22Rv1 (cell line): ENCODE measurements at regions not wholly inside any gene's neighbourhood (a gene's known extent, or its start where the extent isn't known, plus 50 kb on each side); places are given as distances from the start of the nearest gene placed in this dataset.

ENCODE experiments used
- ZFX ChIP-seq: fragments of 450-650 bp; IDR thresholded peaks from 2 replicates; pipeline ENCODE4 v1.6.1; 2017; ENCODE audit warnings: antibody characterized with exemption, borderline replicate concordance
- TF ChIP-seq, protein P1 (sequence below): fragments of 450-650 bp; IDR thresholded peaks from 2 replicates; pipeline ENCODE4 v1.5.1; 2017; ENCODE audit warnings: mild to moderate bottlenecking

DNA sequence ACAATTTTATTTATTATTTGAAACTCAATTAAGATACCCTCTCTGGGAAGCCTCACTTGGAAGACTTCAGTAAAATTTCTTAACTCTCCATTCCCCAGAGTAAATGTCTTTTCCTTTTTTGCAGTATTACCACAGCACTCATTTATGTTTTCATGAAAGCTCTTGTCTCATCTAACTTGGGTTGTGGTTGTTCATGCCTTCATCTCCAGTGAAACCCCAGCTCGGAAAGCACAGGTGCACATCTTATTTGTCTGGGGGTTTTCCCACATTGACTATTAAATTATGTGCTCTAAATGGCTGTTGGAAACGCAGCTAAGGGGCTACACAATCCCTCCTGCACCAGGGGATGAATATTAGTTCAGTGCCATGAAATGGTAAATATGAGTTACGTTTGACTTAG lies 954.2 kb upstream of the RAG2 start:
- TF ChIP-seq, protein P1, sequence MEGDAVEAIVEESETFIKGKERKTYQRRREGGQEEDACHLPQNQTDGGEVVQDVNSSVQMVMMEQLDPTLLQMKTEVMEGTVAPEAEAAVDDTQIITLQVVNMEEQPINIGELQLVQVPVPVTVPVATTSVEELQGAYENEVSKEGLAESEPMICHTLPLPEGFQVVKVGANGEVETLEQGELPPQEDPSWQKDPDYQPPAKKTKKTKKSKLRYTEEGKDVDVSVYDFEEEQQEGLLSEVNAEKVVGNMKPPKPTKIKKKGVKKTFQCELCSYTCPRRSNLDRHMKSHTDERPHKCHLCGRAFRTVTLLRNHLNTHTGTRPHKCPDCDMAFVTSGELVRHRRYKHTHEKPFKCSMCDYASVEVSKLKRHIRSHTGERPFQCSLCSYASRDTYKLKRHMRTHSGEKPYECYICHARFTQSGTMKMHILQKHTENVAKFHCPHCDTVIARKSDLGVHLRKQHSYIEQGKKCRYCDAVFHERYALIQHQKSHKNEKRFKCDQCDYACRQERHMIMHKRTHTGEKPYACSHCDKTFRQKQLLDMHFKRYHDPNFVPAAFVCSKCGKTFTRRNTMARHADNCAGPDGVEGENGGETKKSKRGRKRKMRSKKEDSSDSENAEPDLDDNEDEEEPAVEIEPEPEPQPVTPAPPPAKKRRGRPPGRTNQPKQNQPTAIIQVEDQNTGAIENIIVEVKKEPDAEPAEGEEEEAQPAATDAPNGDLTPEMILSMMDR, result no peak
- no peak for TF ChIP-seq ZFX
